ENCODE measurements at regions not wholly inside any gene's neighbourhood (a gene's known extent, or its start where the extent isn't known, plus 50 kb on each side); places are given as distances from the start of the nearest gene placed in this dataset.

DNA sequence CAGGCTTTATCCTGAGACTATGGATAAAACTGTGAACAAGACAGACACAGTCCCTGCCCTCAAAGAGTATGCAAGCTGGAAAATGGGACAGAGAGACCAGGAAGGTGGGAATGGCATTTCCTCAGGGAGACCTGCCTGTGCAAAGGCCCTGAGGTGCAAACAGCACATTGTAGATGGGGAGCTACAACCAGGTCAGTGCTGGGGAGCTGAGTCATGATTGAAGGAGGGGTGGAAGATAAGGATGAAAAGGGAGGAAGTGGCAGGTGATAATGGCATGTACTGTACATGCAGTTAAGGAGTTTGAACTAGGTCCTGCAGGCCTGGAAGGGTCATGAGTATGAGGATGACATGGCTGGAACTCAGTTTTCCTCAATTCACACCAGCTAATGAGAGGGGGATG lies 75.5 kb upstream of the BOD1 start:
- TF ChIP-seq POLR2AphosphoS5 (IDR thresholded peaks at IDR 0.05), result no peak
- TF ChIP-seq, protein P1, sequence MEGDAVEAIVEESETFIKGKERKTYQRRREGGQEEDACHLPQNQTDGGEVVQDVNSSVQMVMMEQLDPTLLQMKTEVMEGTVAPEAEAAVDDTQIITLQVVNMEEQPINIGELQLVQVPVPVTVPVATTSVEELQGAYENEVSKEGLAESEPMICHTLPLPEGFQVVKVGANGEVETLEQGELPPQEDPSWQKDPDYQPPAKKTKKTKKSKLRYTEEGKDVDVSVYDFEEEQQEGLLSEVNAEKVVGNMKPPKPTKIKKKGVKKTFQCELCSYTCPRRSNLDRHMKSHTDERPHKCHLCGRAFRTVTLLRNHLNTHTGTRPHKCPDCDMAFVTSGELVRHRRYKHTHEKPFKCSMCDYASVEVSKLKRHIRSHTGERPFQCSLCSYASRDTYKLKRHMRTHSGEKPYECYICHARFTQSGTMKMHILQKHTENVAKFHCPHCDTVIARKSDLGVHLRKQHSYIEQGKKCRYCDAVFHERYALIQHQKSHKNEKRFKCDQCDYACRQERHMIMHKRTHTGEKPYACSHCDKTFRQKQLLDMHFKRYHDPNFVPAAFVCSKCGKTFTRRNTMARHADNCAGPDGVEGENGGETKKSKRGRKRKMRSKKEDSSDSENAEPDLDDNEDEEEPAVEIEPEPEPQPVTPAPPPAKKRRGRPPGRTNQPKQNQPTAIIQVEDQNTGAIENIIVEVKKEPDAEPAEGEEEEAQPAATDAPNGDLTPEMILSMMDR (IDR thresholded peaks at IDR 0.05), result no peak

Data from upper lobe of left lung (tissue), 4 donors.